GM21576 (cell line): ENCODE measurements at regions not wholly inside any gene's neighbourhood (a gene's known extent, or its start where the extent isn't known, plus 50 kb on each side); places are given as distances from the start of the nearest gene placed in this dataset.
"Not testable (repeated sequence)": the region's sequence is repeated elsewhere in the genome, so short reads cannot be mapped to it uniquely, and the experiment has no call there.

Experiments used
- ATAC-seq: cut with Tn5 transposase; IDR thresholded peaks from one replicate; pipeline ENCODE4 v1.9.1; 2021; ENCODE audit warnings: mild to moderate bottlenecking, moderate library complexity; ENCODE audit not compliant: unreplicated experiment

- no peak for ATAC-seq
These were observed 303.4 kb upstream of the NCKAP5 start for GRCh38 chr2:133871545-133872209.

- ATAC-seq: no peak
These were observed 310.1 kb upstream of the NCKAP5 start for GRCh38 chr2:133878326-133878725.

GRCh38 chr2:133879703-133880102 is 311.4 kb upstream of the NCKAP5 start:
- no peak for ATAC-seq

- not testable (repeated sequence) for ATAC-seq
These were observed 313.9 kb upstream of the NCKAP5 start for GRCh38 chr2:133882159-133882558.

- ATAC-seq: no peak
These were observed 316.6 kb upstream of the NCKAP5 start for GRCh38 chr2:133884739-133885381.

- no peak for ATAC-seq
These were observed 317.6 kb upstream of the NCKAP5 start for GRCh38 chr2:133885847-133886246.

GRCh38 chr2:133886735-133887675 is 318.7 kb upstream of the NCKAP5 start:
- ATAC-seq: peak; percentile 77

GRCh38 chr2:133887676-133888040 is 319.4 kb upstream of the NCKAP5 start:
- ATAC-seq: no peak

GRCh38 chr2:133888107-133888506 is 319.8 kb upstream of the NCKAP5 start:
- no peak for ATAC-seq

GRCh38 chr2:133888621-133889219 is 320.5 kb upstream of the NCKAP5 start:
- ATAC-seq: no peak

GRCh38 chr2:133892352-133892913 is 324.2 kb upstream of the NCKAP5 start:
- ATAC-seq: no peak

- no peak for ATAC-seq
These were observed 326.2 kb upstream of the NCKAP5 start for GRCh38 chr2:133894429-133894828.

GRCh38 chr2:133897838-133898237 is 329.6 kb upstream of the NCKAP5 start:
- ATAC-seq: not testable (repeated sequence)

- no peak for ATAC-seq
These were observed 332.6 kb upstream of the NCKAP5 start for GRCh38 chr2:133900909-133901308.

GRCh38 chr2:133906396-133906795 is 338.1 kb upstream of the NCKAP5 start:
- no peak for ATAC-seq

- no peak for ATAC-seq
These were observed 338.7 kb upstream of the NCKAP5 start for GRCh38 chr2:133906926-133907325.

GRCh38 chr2:133908171-133908570 is 339.9 kb upstream of the NCKAP5 start:
- no peak for ATAC-seq

GRCh38 chr2:133918141-133918540 is 335.7 kb upstream of the MGAT5 start:
- no peak for ATAC-seq

- no peak for ATAC-seq
These were observed 334.6 kb upstream of the MGAT5 start for GRCh38 chr2:133919285-133919684.

- ATAC-seq: no peak
These were observed 326.0 kb upstream of the MGAT5 start for GRCh38 chr2:133927894-133928293.

- ATAC-seq: no peak
These were observed 317.8 kb upstream of the MGAT5 start for GRCh38 chr2:133936096-133936495.
